ENCODE measurements at regions not wholly inside any gene's neighbourhood (a gene's known extent, or its start where the extent isn't known, plus 50 kb on each side); places are given as distances from the start of the nearest gene placed in this dataset.

DNA sequence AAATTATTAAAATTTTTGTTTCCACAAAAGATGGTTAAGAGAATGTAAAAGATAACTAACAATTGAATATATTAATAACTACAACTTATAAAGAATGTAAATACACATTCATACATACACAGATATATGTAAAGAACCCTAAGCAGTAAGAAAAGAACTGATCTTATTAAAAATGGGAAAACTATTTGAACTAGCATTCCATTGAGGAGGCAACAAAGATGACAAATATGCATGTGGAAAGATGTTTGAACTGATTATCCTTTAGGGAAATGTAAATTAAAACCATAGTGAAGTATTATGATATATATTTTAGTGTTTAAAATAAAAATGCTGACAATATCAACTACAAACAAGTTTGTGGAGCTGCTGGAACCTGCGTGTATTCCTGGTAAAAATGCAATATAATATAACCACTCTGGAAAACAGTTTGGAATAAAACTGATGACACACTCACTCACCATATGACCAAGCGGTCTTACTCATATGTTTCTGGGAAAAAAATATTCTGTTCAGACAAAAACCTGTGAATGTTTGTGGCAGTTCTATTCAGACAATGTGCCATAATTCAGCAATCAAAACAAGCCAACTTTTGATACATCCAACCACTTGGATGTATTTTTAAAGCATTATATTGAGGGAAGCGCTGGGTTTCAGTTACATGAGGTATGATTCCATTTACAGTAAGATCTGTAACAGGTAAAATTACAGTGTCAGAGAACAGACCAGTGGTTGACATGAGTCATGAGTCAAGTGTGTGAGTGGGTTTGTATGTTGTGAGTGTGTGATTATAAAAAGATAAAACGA, 694.4 kb upstream of the SLITRK5 start:
- WGBS, 3 donors: 80 to 81% (median 80%) methylated on average over 4 of the region's 4 CpGs
- no peaks in the 10 kb centered on the region for H3K27me3 ChIP-seq
- TF ChIP-seq POLR2A (IDR thresholded peaks at IDR 0.05): no peak
- no peak for TF ChIP-seq EP300 (IDR thresholded peaks at IDR 0.05)
- TF ChIP-seq CTCF (IDR thresholded peaks at IDR 0.05): no peak
- no peak for DNase-seq
- H3K27ac ChIP-seq: no peak overlapping the region
- intact Hi-C loops (cut with DNase I): no loop called here
- H3K4me1 ChIP-seq (ENCODE audit: insufficient read depth): no peaks in the 10 kb centered on the region
- no peaks in the 10 kb centered on the region for H3K9me3 ChIP-seq
- no peaks in the 10 kb centered on the region for H3K36me3 ChIP-seq
- H3K4me3 ChIP-seq: no peak overlapping the region

- no peak for DNase-seq
- no peaks in the 10 kb centered on the region for H3K27me3 ChIP-seq
- no peaks in the 10 kb centered on the region for H3K4me1 ChIP-seq (ENCODE audit: insufficient read depth)
- WGBS, 3 donors: 4 to 16% (median 7%) methylated on average over 4 of the region's 4 CpGs
- TF ChIP-seq POLR2A (IDR thresholded peaks at IDR 0.05) (no peak), CTCF (IDR thresholded peaks at IDR 0.05) (no peak), EP300 (IDR thresholded peaks at IDR 0.05) (no peak)
- H3K4me3 ChIP-seq: no peak overlapping the region
- intact Hi-C loops (cut with DNase I): no loop called here
- H3K27ac ChIP-seq: no peak overlapping the region
- no peaks in the 10 kb centered on the region for H3K9me3 ChIP-seq
- H3K36me3 ChIP-seq: no peaks in the 10 kb centered on the region
Observed at GRCh38 chr13:86986448-86986847, 684.7 kb upstream of the SLITRK5 start.

- Histone ChIP-seq H3K9me3 (no peaks in the 10 kb centered on the region), H3K36me3 (no peaks in the 10 kb centered on the region), H3K27me3 (no peaks in the 10 kb centered on the region), H3K4me3 (no peak overlapping the region), H3K27ac (no peak overlapping the region), H3K4me1 (ENCODE audit: insufficient read depth) (no peaks in the 10 kb centered on the region)
- no peak for TF ChIP-seq POLR2A (IDR thresholded peaks at IDR 0.05)
- TF ChIP-seq CTCF (IDR thresholded peaks at IDR 0.05): no peak
- no peak for TF ChIP-seq EP300 (IDR thresholded peaks at IDR 0.05)
- no peak for DNase-seq
- intact Hi-C loops (cut with DNase I): no loop called here
Observed at GRCh38 chr13:86992251-86992650, 678.9 kb upstream of the SLITRK5 start.

DNA sequence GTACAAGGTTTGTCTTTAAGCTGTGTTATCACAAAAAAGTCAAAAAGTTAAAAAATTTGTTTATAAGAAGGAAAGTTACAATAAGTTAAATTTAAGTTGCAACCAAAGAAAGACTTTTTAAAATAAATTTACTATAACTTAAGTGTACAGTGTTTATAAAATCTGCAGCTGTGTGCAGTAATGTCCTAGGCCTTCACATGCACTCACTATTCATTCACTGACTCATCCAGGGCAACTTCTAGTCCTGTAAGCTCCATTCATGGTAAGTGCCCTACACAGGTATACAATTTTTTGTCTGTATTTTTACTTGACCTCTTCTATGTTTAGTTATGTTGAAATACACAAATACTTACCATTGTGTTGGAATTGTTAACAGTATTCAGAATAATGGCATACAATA, 667.9 kb upstream of the SLITRK5 start:
- TF ChIP-seq EP300 (IDR thresholded peaks at IDR 0.05) (no peak), POLR2A (IDR thresholded peaks at IDR 0.05) (no peak), CTCF (IDR thresholded peaks at IDR 0.05) (no peak)
- no peak overlapping the region for H3K27ac ChIP-seq
- no peaks in the 10 kb centered on the region for H3K36me3 ChIP-seq
- intact Hi-C loops (cut with DNase I): no loop called here
- H3K4me1 ChIP-seq (ENCODE audit: insufficient read depth): no peaks in the 10 kb centered on the region
- no peaks in the 10 kb centered on the region for H3K27me3 ChIP-seq
- no peak overlapping the region for H3K4me3 ChIP-seq
- no peaks in the 10 kb centered on the region for H3K9me3 ChIP-seq
- DNase-seq: no peak

Measured in ovary (tissue), 7 donors.